IMR-90 (cell line): ENCODE measurements at regions not wholly inside any gene's neighbourhood (a gene's known extent, or its start where the extent isn't known, plus 50 kb on each side); places are given as distances from the start of the nearest gene placed in this dataset.

Experiments
- ATAC-seq: fragments of 200-7000 bp; cut with Tn5 transposase; 2 replicates; pipeline ENCODE4 v1.9.1; 2020; ENCODE audit warnings: low read depth, mild to moderate bottlenecking, moderate library complexity
- BruUV-seq: library from RNA; stranded (reverse); fragments of 400-500 nt; replicated peaks from 2 replicates; lab custom pipeline; 2021; lab: Mats Ljungman, UMichigan
- CTCF ChIA-PET: fragments of 300-600 bp; formaldehyde crosslinking; extraction: SDS; loops from one replicate; lab custom pipeline; 2021; ENCODE audit warnings: antibody characterized with exemption; lab: Yijun Ruan, JAX
- POLR2A ChIA-PET: fragments of 300-600 bp; sonication (Branson Sonifier 250); formaldehyde crosslinking; loops from one replicate; lab custom pipeline; 2022; ENCODE audit warnings: antibody characterized with exemption; ENCODE audit not compliant: unreplicated experiment; lab: Charles Lee
- DNase-seq: peaks from one replicate; pipeline ENCODE4 v3.0.0; 2013
- H2AFZ ChIP-seq: replicated peaks from 2 replicates; pipeline ENCODE3; 2013; ENCODE audit warnings: low read length, mild to moderate bottlenecking; ENCODE audit not compliant: poor library complexity
- H2AK5ac ChIP-seq: 2 replicates; pipeline ENCODE4 v1.6.1; 2013; ENCODE audit warnings: low read depth, low read length, inconsistent platforms
- H2AK9ac ChIP-seq: replicated peaks from 2 replicates; pipeline ENCODE3; 2013; ENCODE audit warnings: mild to moderate bottlenecking, low read depth, low read length, moderate library complexity; ENCODE audit not compliant: poor library complexity
- H2BK120ac ChIP-seq: 2 replicates; pipeline ENCODE4 v1.6.1; 2013; ENCODE audit warnings: low read depth, low read length, inconsistent platforms
- H2BK15ac ChIP-seq: 3 replicates; pipeline ENCODE4 v1.6.1; 2013; ENCODE audit warnings: low read depth, low read length, inconsistent platforms
- H2BK20ac ChIP-seq: 2 replicates; pipeline ENCODE4 v1.6.1; 2013; ENCODE audit warnings: low read depth, mild to moderate bottlenecking, inconsistent platforms, low read length, moderate library complexity
- H2BK5ac ChIP-seq: 2 replicates; pipeline ENCODE4 v1.6.1; 2013; ENCODE audit warnings: mild to moderate bottlenecking, low read depth, low read length, inconsistent platforms; ENCODE audit not compliant: poor library complexity, severe bottlenecking
- H3K14ac ChIP-seq: replicated peaks from 2 replicates; pipeline ENCODE4 v1.6.1; 2013; ENCODE audit warnings: low read depth, low read length, inconsistent platforms
- H3K18ac ChIP-seq: 2 replicates; pipeline ENCODE4 v1.6.1; 2013; ENCODE audit warnings: low read depth, low read length, control low read depth
- H3K23ac ChIP-seq: 2 replicates; pipeline ENCODE4 v1.6.1; 2013; ENCODE audit warnings: low read depth, low read length, inconsistent platforms
- H3K27ac ChIP-seq: 2 replicates; pipeline ENCODE4 v1.5.1; 2013; ENCODE audit warnings: mild to moderate bottlenecking, control low read depth, low read length; ENCODE audit not compliant: insufficient read depth
- H3K27me3 ChIP-seq: 2 replicates; pipeline ENCODE4 v1.6.1; 2013; ENCODE audit warnings: low read length; ENCODE audit not compliant: control insufficient read depth, insufficient read depth
- H3K36me3 ChIP-seq: 2 replicates; pipeline ENCODE4 v1.6.1; 2013; ENCODE audit warnings: low read length, mixed read lengths; ENCODE audit not compliant: control insufficient read depth, insufficient read depth
- H3K4ac ChIP-seq: 2 replicates; pipeline ENCODE4 v1.6.1; 2013; ENCODE audit warnings: low read depth, low read length, inconsistent platforms
- H3K4me1 ChIP-seq: 2 replicates; pipeline ENCODE4 v1.6.1; 2013; ENCODE audit warnings: low read length, mixed read lengths; ENCODE audit not compliant: control insufficient read depth, insufficient read depth
- H3K4me2 ChIP-seq: 2 replicates; pipeline ENCODE4 v1.6.1; 2013; ENCODE audit warnings: low read depth, mild to moderate bottlenecking, control low read depth, low read length, moderate library complexity
- H3K4me3 ChIP-seq: 2 replicates; pipeline ENCODE4 v1.5.1; 2013; ENCODE audit warnings: low read depth, mild to moderate bottlenecking, control low read depth, low read length, moderate library complexity; ENCODE audit not compliant: insufficient read depth
- H3K56ac ChIP-seq: 2 replicates; pipeline ENCODE4 v1.6.1; 2013; ENCODE audit warnings: low read length, inconsistent platforms; ENCODE audit not compliant: insufficient read depth; ENCODE audit errors: extremely low read depth
- H3K79me1 ChIP-seq, 2 experiments: 2 replicates each; pipeline ENCODE4 v1.6.1; 2013; ENCODE audit warnings: low read length in 2 of 2, inconsistent platforms in 1 of 2, low read depth in 1 of 2
- H3K9ac ChIP-seq: 2 replicates; pipeline ENCODE4 v1.6.1; 2013; ENCODE audit warnings: low read depth, low read length, control low read depth
- H3K9me1 ChIP-seq: 2 replicates; pipeline ENCODE4 v1.6.1; 2013; ENCODE audit warnings: low read length, inconsistent platforms; ENCODE audit not compliant: insufficient read depth
- H3K9me3 ChIP-seq: 2 replicates; pipeline ENCODE4 v1.6.1; 2013; ENCODE audit warnings: low read length; ENCODE audit not compliant: control insufficient read depth, insufficient read depth
- H4K20me1 ChIP-seq: 2 replicates; pipeline ENCODE4 v1.6.1; 2013; ENCODE audit warnings: low read length, inconsistent platforms; ENCODE audit not compliant: insufficient read depth
- H4K5ac ChIP-seq: 2 replicates; pipeline ENCODE4 v1.6.1; 2013; ENCODE audit warnings: mild to moderate bottlenecking, low read depth, low read length, control low read depth
- H4K8ac ChIP-seq, 2 experiments: 2 replicates each; pipeline ENCODE4 v1.6.1; 2013; ENCODE audit warnings: low read depth in 2 of 2, low read length in 2 of 2, control low read depth in 1 of 2, inconsistent platforms in 1 of 2
- H4K91ac ChIP-seq: 2 replicates; pipeline ENCODE4 v1.6.1; 2013; ENCODE audit warnings: low read depth, low read length, inconsistent platforms; ENCODE audit not compliant: insufficient read depth
- BHLHE40 ChIP-seq: fragments of 150-350 bp; IDR thresholded peaks from 2 replicates; pipeline ENCODE4 v1.6.1; 2016; ENCODE audit warnings: mild to moderate bottlenecking, low read depth, low read length
- CEBPB ChIP-seq: IDR thresholded peaks from 2 replicates; pipeline ENCODE4 v1.6.1; 2012; ENCODE audit warnings: low read depth, low read length, improper control_type of control experiment
- FOS ChIP-seq: fragments of 150-350 bp; IDR thresholded peaks from 2 replicates; pipeline ENCODE4 v1.6.1; 2016; ENCODE audit warnings: low read depth, low read length
- MAFK ChIP-seq: IDR thresholded peaks from 2 replicates; pipeline ENCODE4 v1.6.1; 2012; ENCODE audit warnings: low read depth, low read length, improper control_type of control experiment
- MAZ ChIP-seq: IDR thresholded peaks from 2 replicates; pipeline ENCODE4 v1.6.1; 2012; ENCODE audit warnings: low read depth, mild to moderate bottlenecking, low read length, improper control_type of control experiment, moderate library complexity, borderline replicate concordance
- MXI1 ChIP-seq: IDR thresholded peaks from 2 replicates; pipeline ENCODE4 v1.6.1; 2012; ENCODE audit warnings: low read depth, mild to moderate bottlenecking, low read length, moderate library complexity, borderline replicate concordance
- NFE2L2 ChIP-seq: fragments of 150-350 bp; IDR thresholded peaks from 2 replicates; pipeline ENCODE4 v1.6.1; 2016; ENCODE audit warnings: low read depth, mild to moderate bottlenecking, low read length
- POLR2A ChIP-seq: IDR thresholded peaks from 2 replicates; pipeline ENCODE4 v1.6.1; 2012; ENCODE audit warnings: mild to moderate bottlenecking, low read depth, low read length
- RAD21 ChIP-seq: IDR thresholded peaks from 2 replicates; pipeline ENCODE4 v1.6.1; 2012; ENCODE audit warnings: low read length, improper control_type of control experiment
- RCOR1 ChIP-seq: IDR thresholded peaks from 2 replicates; pipeline ENCODE4 v1.6.1; 2012; ENCODE audit warnings: mild to moderate bottlenecking, low read length, improper control_type of control experiment; ENCODE audit not compliant: insufficient replicate concordance
- RFX5 ChIP-seq: IDR thresholded peaks from 2 replicates; pipeline ENCODE4 v1.8.0; 2012; ENCODE audit warnings: low read depth, mild to moderate bottlenecking, low read length, moderate library complexity
- SMC3 ChIP-seq: fragments of 150-350 bp; IDR thresholded peaks from 2 replicates; pipeline ENCODE4 v1.6.1; 2016; ENCODE audit warnings: low read depth, mild to moderate bottlenecking, antibody characterized with exemption, low read length, moderate library complexity
- WGBS, 2 experiments: methylation state at CpG; one replicate each; pipeline versions ENCODE4 v1.1.5 to v1.1.7; 2013; ENCODE audit warnings: missing lambda C conversion rate in 2 of 2; ENCODE audit not compliant: insufficient read length in 1 of 2; ENCODE audit errors: extremely low coverage in 2 of 2; 5-methylcytosine and 5-hydroxymethylcytosine counted together
- dilution Hi-C: fragments of 300-500 bp; cut with HindIII; formaldehyde crosslinking; loops from one replicate; pipeline ENCODE4 v1.14.3; 2018; ENCODE audit warnings: low sequenced_read_pairs; ENCODE audit not compliant: unreplicated experiment
- in situ Hi-C: fragments of 300-500 bp; cut with MboI; formaldehyde crosslinking; loops from 3 replicates; pipeline ENCODE4 v1.14.3; 2019; ENCODE audit warnings: low sequenced_read_pairs, inconsistent platforms, mixed read lengths
- intact Hi-C: fragments of 100-400 bp; cut with micrococcal nuclease; formaldehyde crosslinking; loops from 2 replicates; pipeline ENCODE4 v1.10.0; 2022
- TF ChIP-seq, protein P1 (sequence below): fragments of 150-350 bp; IDR thresholded peaks from 2 replicates; pipeline ENCODE4 v1.6.1; 2017; ENCODE audit warnings: mild to moderate bottlenecking, antibody characterized with exemption, low read length, low read depth
- TF ChIP-seq, protein P2 (sequence below): fragments of 150-350 bp; IDR thresholded peaks from 2 replicates; pipeline ENCODE4 v1.6.1; 2016; ENCODE audit warnings: low read depth, mild to moderate bottlenecking, low read length, moderate library complexity, borderline replicate concordance

DNA sequence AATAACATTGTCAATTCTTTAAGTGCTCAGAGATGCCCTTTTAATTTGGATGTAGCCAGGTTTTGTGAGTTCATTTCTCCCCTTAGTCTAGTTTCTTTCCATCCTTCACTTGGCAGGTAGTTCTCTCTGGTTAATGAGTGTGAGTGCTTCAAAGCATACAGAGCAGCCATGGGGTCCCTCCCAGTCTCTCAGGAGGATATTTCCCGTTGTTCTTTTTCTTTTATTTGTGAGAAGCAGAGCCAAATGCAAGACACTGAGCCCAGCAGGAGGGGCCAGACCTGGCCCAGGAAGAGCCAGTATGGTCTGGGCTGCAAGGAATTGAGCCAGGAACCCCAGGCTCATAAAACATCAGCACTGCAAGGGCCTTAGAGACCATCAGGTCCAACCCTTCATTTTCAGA lies 52.4 kb downstream of the PLCE1 start:
- no peak overlapping the region for H2BK15ac ChIP-seq
- H3K9me1 ChIP-seq = no peaks in the 10 kb centered on the region
- no peak overlapping the region for H3K18ac ChIP-seq
- no peak overlapping the region for H3K23ac ChIP-seq
- 17% methylated on average over 1 of the region's 1 CpG; no CpG with 5 or more reads in 1 of the 2 experiments for WGBS, 2 experiments
- no peaks in the 10 kb centered on the region for H3K36me3 ChIP-seq
- H2BK5ac ChIP-seq = no peak overlapping the region
- no peak for DNase-seq
- intact Hi-C loops (no loop called here), in situ Hi-C loops (no loop called here), dilution Hi-C loops (no loop called here)
- no peak overlapping the region for H2AFZ ChIP-seq
- no peak overlapping the region for H2AK5ac ChIP-seq
- POLR2A ChIA-PET = no interaction called here
- H3K27ac ChIP-seq = no peak overlapping the region
- H4K20me1 ChIP-seq = no peaks in the 10 kb centered on the region
- no peak overlapping the region for H3K56ac ChIP-seq
- no peak overlapping the region for H4K91ac ChIP-seq
- H3K9me3 ChIP-seq = no peaks in the 10 kb centered on the region
- no peak for ATAC-seq
- H3K4me3 ChIP-seq = no peak overlapping the region
- H3K27me3 ChIP-seq = no peaks in the 10 kb centered on the region
- no peak overlapping the region for H2BK120ac ChIP-seq
- no peak overlapping the region for H2BK20ac ChIP-seq
- H3K79me1 ChIP-seq = no peaks in the 10 kb centered on the region
- no TSS peak for BruUV-seq
- no peak overlapping the region for H4K8ac ChIP-seq
- no peak overlapping the region for H3K14ac ChIP-seq
- H2AK9ac ChIP-seq = no peak overlapping the region
- peaks cover 2% of the 10 kb centered on the region for H3K4me1 ChIP-seq
- H4K5ac ChIP-seq = no peak overlapping the region
- H3K9ac ChIP-seq = no peak overlapping the region
- CTCF ChIA-PET = no interaction called here
- no peak overlapping the region for H3K4ac ChIP-seq
- H3K4me2 ChIP-seq = no peak overlapping the region
- TF ChIP-seq MAFK (no peak), RFX5 (no peak), FOS (no peak), BHLHE40 (no peak), MXI1 (no peak), POLR2A (no peak), RCOR1 (no peak), MAZ (no peak), RAD21 (no peak), SMC3 (no peak), CEBPB (no peak), NFE2L2 (no peak)
- TF ChIP-seq, protein P1, sequence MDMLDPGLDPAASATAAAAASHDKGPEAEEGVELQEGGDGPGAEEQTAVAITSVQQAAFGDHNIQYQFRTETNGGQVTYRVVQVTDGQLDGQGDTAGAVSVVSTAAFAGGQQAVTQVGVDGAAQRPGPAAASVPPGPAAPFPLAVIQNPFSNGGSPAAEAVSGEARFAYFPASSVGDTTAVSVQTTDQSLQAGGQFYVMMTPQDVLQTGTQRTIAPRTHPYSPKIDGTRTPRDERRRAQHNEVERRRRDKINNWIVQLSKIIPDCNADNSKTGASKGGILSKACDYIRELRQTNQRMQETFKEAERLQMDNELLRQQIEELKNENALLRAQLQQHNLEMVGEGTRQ = no peak
- TF ChIP-seq, protein P2, sequence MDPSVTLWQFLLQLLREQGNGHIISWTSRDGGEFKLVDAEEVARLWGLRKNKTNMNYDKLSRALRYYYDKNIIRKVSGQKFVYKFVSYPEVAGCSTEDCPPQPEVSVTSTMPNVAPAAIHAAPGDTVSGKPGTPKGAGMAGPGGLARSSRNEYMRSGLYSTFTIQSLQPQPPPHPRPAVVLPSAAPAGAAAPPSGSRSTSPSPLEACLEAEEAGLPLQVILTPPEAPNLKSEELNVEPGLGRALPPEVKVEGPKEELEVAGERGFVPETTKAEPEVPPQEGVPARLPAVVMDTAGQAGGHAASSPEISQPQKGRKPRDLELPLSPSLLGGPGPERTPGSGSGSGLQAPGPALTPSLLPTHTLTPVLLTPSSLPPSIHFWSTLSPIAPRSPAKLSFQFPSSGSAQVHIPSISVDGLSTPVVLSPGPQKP = no peak
